ENCODE measurements at regions not wholly inside any gene's neighbourhood (a gene's known extent, or its start where the extent isn't known, plus 50 kb on each side); places are given as distances from the start of the nearest gene placed in this dataset.
"Not testable (repeated sequence)": the region's sequence is repeated elsewhere in the genome, so short reads cannot be mapped to it uniquely, and the experiment has no call there.

- no peak for DNase-seq
These were observed 343.6 kb upstream of the IGFBP3 start for GRCh38 chr7:46264646-46265045.

DNA sequence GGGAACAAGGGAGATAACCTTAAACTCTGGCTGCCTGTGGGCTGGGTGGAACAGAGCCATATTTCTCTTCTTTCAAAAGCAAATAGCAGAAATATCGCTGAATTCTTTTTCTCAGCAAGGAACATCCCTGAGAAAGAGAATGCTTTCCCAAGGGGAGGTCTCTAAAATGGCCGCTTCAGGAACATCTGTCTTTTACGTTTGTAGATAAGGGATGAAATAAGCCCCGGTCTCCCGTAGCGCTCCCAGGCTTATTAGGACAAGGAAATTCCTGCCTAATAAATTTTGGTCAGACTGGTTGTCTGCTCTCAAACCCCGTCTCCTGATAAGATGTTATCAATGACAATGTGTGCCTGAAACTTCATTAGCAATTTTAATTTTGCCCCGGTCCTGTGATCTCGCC lies 340.6 kb upstream of the IGFBP3 start:
- not testable (repeated sequence) for DNase-seq

DNA sequence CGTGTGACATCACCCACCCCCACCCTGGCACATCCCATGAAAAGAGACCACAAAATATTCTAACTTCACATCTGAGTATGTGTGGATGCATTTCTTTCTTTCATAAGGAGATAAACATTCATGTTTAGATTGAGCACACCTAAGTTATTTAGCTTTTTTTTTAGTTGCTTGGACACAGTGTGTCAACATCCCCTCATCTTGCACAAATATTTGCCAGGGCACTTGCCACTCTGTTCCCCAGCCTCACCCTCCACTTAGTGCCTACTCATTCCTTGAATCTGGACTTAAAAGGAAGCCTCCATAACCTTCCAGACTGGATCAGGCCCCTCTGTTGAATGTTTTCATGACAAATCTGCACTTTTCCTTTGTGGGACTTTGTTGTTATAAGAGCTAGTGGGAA lies 338.9 kb upstream of the IGFBP3 start:
- no peak for DNase-seq

- DNase-seq = no peak
These were observed 336.8 kb upstream of the IGFBP3 start for GRCh38 chr7:46257761-46258448.

- no peak for DNase-seq
These were observed 336.0 kb upstream of the IGFBP3 start for GRCh38 chr7:46256870-46257661.

DNA sequence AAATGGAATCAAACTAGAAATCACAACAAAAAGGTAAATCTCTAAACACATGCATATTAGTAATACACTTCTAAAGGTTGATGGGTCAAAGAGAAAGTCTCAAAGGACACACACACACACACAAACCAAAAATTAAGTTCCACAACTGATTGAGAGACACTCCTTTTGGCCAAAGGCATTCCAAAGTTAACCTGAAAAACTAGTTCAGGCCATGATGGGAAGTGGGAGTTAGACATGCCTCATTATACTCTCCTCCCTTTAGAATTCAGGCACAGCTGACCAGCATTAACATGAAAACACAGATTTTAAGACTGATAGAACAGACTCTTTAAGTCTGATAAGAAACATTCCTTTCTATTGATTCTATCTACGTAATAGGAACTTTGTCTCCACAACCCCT lies 332.4 kb upstream of the IGFBP3 start:
- no peak for DNase-seq

DNA sequence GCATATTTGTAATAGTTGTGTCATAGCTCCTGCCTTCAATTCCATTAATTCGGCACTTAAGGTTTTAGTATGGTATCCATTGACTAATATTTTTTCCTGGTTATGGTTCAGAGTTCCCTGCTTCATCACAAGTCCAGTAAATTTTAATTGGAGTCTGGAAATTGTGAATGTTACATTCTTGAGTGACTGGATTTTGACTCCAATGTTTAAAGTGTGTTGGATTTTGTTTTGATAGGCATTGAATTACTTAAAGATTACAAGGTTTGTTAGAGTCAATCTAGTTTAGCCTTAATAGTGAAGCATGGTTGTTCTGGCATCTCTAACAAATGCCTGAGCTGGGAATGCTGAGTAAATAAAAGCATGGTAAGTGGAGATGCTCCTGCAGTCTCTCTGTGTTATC lies 326.6 kb upstream of the IGFBP3 start:
- no peak for DNase-seq

- DNase-seq = no peak
These were observed 324.6 kb upstream of the IGFBP3 start for GRCh38 chr7:46245586-46246111.

- DNase-seq = no peak
These were observed 323.7 kb upstream of the IGFBP3 start for GRCh38 chr7:46244757-46245156.

- no peak for DNase-seq
These were observed 322.3 kb upstream of the IGFBP3 start for GRCh38 chr7:46243406-46243805.

DNA sequence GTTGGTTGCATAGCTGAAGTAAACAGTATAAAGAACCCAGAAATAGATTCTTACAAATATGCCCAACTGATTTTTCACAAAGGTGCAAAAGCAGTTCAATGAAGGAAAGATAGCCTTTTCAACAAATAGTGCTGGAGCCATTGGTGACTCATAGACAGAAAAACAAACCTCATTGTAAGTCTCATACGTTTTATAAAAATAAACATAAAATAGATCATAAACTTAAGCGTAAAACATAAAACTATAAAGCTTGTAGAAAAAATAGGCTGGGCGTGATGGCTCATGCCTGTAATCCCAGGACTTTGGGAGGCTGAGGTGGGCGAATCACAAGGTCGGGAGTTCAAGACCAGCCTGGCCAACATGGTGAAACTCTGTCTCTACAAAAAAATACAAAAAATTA lies 318.8 kb upstream of the IGFBP3 start:
- DNase-seq = no peak

- no peak for DNase-seq
These were observed 316.4 kb upstream of the IGFBP3 start for GRCh38 chr7:46237466-46237865.

DNA sequence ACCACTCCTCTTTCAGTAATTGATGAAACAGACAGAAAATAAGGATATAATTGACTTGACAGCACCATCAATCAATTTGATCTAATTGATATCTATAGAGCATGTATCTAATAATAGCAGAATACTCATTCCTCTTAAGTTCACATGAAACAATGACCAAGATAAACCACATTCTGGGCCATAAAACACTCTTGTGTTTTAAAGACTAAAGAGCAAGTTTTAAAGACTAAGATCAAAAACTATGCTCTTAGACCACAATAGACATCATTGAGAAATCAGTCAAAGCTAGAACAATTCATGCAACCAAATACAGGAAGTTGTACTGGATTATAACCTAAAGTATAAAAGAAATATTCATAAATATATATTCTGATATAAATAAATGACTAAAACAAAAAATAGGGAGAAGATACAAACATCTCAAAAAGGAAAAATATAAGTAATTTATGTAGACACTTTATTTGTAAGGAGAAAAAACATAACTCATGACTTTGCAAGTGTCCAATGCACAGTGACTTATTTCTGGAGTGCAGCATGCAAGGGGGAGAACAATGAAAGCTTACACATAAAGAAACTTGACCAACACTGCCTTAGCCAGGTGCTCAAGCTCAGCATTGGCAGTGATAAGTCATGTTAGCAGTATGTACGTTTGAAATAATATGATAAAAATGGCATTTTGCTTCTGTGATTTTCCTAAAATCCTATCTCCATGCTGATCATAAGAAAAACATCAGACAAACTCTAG lies 312.7 kb upstream of the IGFBP3 start:
- DNase-seq = no peak

DNA sequence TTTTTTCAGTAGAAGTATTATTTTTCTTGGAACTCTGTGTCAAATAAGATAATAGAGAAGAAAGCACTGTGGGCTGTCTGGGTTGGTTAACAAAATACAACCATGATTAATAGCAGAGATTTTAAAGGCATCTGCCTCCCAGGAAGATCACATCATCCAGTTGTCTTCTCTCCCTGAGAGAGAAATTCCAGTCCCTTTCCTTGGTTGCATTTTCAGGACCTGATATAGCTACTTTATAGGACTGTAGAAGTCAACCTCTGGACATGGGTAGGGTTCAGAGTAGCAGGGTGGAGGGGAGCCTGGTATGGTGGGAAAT lies 309.9 kb upstream of the IGFBP3 start:
- DNase-seq = no peak

DNA sequence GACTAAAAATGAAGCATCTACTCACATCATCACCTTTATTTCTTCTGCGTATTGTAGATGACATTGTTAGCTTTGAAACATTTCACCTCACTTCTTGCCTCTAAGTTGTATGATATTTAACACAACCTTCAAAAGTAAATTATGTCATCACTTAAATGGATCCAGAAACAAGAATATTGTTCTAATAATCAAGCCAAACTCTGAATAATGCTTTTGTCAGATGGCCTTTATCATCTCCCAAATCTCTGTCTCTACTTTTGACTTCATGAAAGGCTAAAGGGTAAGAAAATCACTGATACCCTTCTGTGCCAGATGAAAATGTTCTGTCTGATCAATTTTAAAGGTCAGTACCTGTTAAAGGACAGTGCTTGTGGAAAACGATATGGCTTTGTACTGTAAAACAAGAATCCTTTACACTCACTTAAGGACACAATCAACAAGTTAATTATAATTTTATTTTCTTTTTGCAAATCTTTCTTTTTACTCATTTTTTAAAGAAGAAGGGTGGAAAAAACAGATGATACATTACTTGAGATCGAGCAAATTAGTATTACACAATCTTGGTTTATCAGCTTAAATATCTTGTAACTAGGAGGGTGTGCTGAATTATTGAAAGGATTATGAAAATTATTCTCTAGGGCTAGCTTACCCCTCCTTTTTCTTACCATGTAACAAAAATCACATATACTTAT lies 309.4 kb upstream of the IGFBP3 start:
- no peak for DNase-seq

DNA sequence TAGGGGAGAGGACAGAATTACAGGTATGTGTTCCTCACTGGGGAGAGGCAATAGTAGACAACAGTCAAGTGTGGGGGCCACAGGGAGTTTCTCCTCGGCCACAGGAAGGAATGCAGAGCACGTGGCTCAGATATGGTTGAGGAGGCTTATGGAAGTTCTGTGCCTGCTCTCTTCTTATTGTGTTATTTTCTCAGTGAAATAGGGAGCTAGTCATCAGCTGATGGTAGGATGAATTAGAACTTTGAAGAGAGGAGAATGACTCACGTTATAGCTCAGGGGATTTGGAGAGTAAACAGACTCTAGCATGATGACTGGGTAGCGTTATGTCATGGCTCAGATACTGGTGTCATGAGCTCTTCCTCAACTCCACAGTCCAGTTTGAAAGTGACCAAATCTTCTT lies 308.3 kb upstream of the IGFBP3 start:
- DNase-seq = no peak

- no peak for DNase-seq
These were observed 305.8 kb upstream of the IGFBP3 start for GRCh38 chr7:46226860-46227259.

DNA sequence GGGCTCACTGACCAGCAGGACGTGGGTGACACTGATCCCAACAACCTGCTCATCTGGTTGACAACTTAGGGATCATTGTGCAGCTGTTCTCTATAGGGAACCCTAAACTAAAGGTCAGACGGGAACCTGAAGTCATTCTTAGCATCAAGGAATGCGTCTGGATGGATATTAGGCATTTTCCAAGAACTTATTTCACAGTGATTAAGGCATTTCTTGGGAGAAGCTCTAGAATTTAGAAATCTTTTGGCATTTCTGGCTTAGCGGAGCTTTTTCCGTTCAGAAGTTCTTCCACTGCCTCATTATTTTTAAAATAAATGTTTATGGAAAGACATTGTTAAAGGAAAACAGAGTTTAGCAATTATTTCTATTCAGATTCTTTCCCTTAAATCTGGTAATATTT lies 303.3 kb upstream of the IGFBP3 start:
- DNase-seq = no peak

- DNase-seq = no peak
These were observed 299.1 kb upstream of the IGFBP3 start for GRCh38 chr7:46220066-46220630.

GRCh38 chr7:46218461-46219200 lies 297.6 kb upstream of the IGFBP3 start:
- no peak for DNase-seq

- DNase-seq = no peak
These were observed 295.0 kb upstream of the IGFBP3 start for GRCh38 chr7:46215987-46216567.

DNA sequence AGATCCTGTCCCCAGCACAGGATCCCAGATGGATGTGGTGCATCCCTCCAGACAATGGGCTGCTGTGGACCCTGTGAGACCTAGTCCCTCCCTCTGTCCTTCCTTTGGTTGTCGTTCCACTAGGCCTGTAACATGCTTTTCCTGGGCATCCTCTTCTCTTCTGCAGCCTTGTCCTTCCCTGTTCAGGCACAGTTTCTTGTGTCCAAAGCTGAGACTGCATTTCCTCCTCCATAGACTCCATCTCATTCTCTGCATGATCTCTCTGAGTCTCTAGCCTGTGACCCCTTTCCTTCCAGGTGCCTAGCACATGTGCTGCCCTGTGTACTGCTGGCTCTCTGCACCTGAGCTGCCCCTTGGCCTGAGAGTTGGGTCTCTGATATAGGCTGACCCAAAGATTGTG lies 293.5 kb upstream of the IGFBP3 start:
- DNase-seq = no peak
